Stimulated activated CD8-positive, alpha-beta memory T cell treated with anti-CD3 and anti-CD28 coated beads, Interleukin-2, amount 100 ng/mL, for 48 hours (primary cell): ENCODE measurements at regions not wholly inside any gene's neighbourhood (a gene's known extent, or its start where the extent isn't known, plus 50 kb on each side); places are given as distances from the start of the nearest gene placed in this dataset.

ENCODE experiments used
- DNase-seq, 2 donors: peaks; one replicate each; pipeline ENCODE4 v3.0.0-alpha.2; 2020; ENCODE audit warnings: low read depth in 2 of 2

GRCh38 chr10:2733278-2733963, 333.9 kb upstream of the PFKP start:
- no peak for DNase-seq

GRCh38 chr10:2731940-2732339, 335.4 kb upstream of the PFKP start:
- no peak for DNase-seq

GRCh38 chr10:2729197-2729596, 338.2 kb upstream of the PFKP start:
- DNase-seq: no peak

GRCh38 chr10:2728087-2728486, 339.3 kb upstream of the PFKP start:
- DNase-seq: no peak

GRCh38 chr10:2716596-2716995, 350.8 kb upstream of the PFKP start:
- no peak for DNase-seq

GRCh38 chr10:2714597-2714996, 352.8 kb upstream of the PFKP start:
- no peak for DNase-seq

GRCh38 chr10:2703953-2704352, 363.4 kb upstream of the PFKP start:
- DNase-seq: no peak

- no peak for DNase-seq
Measured at GRCh38 chr10:2701802-2702201, 365.5 kb upstream of the PFKP start.

- DNase-seq: no peak
Measured at GRCh38 chr10:2700626-2701305, 366.6 kb upstream of the PFKP start.

- no peak for DNase-seq
Measured at GRCh38 chr10:2688958-2689357, 378.4 kb upstream of the PFKP start.

- DNase-seq: no peak
Measured at GRCh38 chr10:2686691-2687090, 380.7 kb upstream of the PFKP start.

GRCh38 chr10:2682491-2682890, 384.9 kb upstream of the PFKP start:
- DNase-seq: no peak

- DNase-seq: no peak
Measured at GRCh38 chr10:2681891-2682290, 385.5 kb upstream of the PFKP start.

GRCh38 chr10:2680821-2681220, 386.5 kb upstream of the PFKP start:
- no peak for DNase-seq

- DNase-seq: no peak
Measured at GRCh38 chr10:2679646-2680045, 387.7 kb upstream of the PFKP start.

- DNase-seq: no peak
Measured at GRCh38 chr10:2676455-2676854, 390.9 kb upstream of the PFKP start.

GRCh38 chr10:2674451-2674850, 392.9 kb upstream of the PFKP start:
- DNase-seq: no peak

- DNase-seq: no peak
Measured at GRCh38 chr10:2670864-2671263, 396.5 kb upstream of the PFKP start.

- no peak for DNase-seq
Measured at GRCh38 chr10:2665772-2666171, 401.6 kb upstream of the PFKP start.

GRCh38 chr10:2660276-2660675, 407.1 kb upstream of the PFKP start:
- no peak for DNase-seq

- no peak for DNase-seq
Measured at GRCh38 chr10:2659660-2660209, 407.6 kb upstream of the PFKP start.

- DNase-seq: no peak
Measured at GRCh38 chr10:2658780-2659179, 408.6 kb upstream of the PFKP start.

GRCh38 chr10:2650328-2650727, 417.0 kb upstream of the PFKP start:
- DNase-seq: no peak
